RWPE1 (cell line): ENCODE measurements at regions not wholly inside any gene's neighbourhood (a gene's known extent, or its start where the extent isn't known, plus 50 kb on each side); places are given as distances from the start of the nearest gene placed in this dataset.
A peak's percentile ranks its signal among the peaks of the same experiment; 100 is the strongest.

Experiments used
- CTCF ChIA-PET: fragments of 350-600 bp; sonication (Branson Sonifier 250); formaldehyde crosslinking; extraction: SDS; loops from one replicate; lab custom pipeline; 2021; lab: Yijun Ruan, JAX
- POLR2A ChIA-PET: fragments of 400-600 bp; formaldehyde crosslinking; extraction: SDS; loops from one replicate; lab custom pipeline; 2020; ENCODE audit warnings: antibody characterized with exemption; ENCODE audit not compliant: low non-redundant PET; lab: Yijun Ruan, JAX
- DNase-seq: peaks from one replicate; pipeline ENCODE4 v3.0.0; 2012; ENCODE audit warnings: low spot score
- H3K27ac ChIP-seq: fragments of 450-650 bp; 2 replicates; pipeline ENCODE4 v1.5.1; 2017
- TF ChIP-seq, protein P1 (sequence below): fragments of 450-650 bp; conservative IDR thresholded peaks from 2 replicates; pipeline ENCODE4 v1.5.1; 2017; ENCODE audit warnings: low read depth, mild to moderate bottlenecking

DNA sequence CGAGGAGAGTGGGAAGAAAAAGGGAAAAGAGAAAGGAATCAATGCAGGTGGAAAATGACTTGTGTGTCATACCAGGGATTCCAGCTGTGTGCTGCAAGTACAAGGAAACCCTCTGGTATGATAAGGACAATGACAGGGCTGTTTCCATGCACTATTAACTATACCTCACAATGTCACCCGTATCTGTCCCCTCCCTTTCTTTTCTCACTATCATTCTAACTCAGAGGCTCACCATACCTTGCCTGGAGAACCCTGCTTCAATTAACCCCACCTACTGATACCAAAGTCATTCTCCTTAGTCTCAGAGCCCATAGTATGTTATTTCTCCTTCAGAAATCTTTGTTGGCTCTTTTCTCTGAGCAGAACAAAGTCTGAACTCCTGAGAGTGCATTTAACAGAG, 236.2 kb upstream of the NREP start:
- no peak overlapping the region for H3K27ac ChIP-seq
- TF ChIP-seq, protein P1, sequence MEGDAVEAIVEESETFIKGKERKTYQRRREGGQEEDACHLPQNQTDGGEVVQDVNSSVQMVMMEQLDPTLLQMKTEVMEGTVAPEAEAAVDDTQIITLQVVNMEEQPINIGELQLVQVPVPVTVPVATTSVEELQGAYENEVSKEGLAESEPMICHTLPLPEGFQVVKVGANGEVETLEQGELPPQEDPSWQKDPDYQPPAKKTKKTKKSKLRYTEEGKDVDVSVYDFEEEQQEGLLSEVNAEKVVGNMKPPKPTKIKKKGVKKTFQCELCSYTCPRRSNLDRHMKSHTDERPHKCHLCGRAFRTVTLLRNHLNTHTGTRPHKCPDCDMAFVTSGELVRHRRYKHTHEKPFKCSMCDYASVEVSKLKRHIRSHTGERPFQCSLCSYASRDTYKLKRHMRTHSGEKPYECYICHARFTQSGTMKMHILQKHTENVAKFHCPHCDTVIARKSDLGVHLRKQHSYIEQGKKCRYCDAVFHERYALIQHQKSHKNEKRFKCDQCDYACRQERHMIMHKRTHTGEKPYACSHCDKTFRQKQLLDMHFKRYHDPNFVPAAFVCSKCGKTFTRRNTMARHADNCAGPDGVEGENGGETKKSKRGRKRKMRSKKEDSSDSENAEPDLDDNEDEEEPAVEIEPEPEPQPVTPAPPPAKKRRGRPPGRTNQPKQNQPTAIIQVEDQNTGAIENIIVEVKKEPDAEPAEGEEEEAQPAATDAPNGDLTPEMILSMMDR = no peak
- DNase-seq = no peak
- CTCF ChIA-PET = interaction anchor here (0.6 kb wide), 1 partner anchor 262 kb away, joined by 3 read pairs; no protein-coding TSS in a partner anchor
- POLR2A ChIA-PET = no interaction called here

DNA sequence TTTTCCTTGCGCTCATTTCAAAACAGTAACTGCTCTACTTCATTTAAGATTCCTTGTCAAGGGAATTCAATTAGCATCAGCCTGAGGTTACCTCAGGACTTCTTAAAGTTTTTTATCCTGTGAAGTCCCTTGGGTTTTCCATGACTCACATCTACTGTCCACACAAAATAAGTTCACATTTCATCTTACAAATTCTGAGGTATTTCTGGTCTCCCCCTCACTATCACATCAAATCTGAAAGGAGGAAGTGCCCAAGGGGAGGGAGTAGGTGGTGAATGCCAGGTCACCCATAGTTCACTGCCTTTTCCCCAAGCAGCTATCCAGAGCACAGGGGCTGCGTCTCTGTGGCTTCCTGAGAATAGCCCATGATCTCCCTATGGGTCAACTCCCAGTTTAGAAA, 227.1 kb upstream of the NREP start:
- TF ChIP-seq, protein P1 = no peak
- peak; percentile 36 for DNase-seq
- POLR2A ChIA-PET = interaction anchor here (0.7 kb wide), 1 partner anchor 172 kb away, joined by 3 read pairs; no protein-coding TSS in a partner anchor
- CTCF ChIA-PET = interaction anchor here (0.7 kb wide), 1 partner anchor 55 kb away, joined by 3 read pairs; no protein-coding TSS in a partner anchor
- no peak overlapping the region for H3K27ac ChIP-seq

DNA sequence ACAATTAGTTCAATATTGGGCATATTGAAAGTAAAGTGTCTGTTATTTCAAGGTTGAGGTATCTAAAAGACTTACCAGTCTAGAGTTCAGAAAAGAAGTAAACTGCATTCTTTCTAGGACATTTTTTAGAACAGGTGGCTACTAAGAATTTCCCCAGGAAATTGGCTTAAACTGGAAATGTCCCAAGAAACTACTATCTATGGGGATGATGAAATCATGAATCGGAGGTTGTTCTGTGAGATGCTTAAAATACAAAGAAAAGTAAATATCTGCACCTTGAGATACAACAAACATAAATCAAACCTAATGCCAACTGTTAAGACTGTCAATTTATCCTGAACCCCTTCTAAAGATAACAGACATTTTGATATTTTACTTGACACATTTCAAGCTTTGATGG, 226.5 kb upstream of the NREP start:
- no peak overlapping the region for H3K27ac ChIP-seq
- CTCF ChIA-PET = interaction anchor here (0.7 kb wide), 1 partner anchor 55 kb away, joined by 3 read pairs; no protein-coding TSS in a partner anchor
- DNase-seq = no peak
- TF ChIP-seq, protein P1 = no peak
- POLR2A ChIA-PET = no interaction called here

DNA sequence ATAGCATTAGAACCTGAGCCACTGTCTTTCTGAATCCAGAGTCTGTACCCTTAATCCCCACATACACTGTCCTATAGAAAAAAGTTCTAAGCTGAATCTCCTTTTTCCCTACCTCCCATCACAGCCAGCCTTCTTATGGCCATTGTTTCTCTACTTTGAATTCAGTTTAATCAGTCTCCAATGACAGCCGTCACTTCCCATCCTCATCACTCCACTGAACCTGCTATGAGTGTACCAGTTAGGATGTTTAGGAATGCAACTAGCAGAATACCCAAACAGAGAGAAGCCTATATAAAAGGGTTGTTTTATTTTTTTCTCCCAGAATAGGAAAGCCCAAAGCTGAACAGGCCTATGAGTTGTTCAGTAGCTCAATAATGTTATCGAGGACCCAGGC, 220.4 kb upstream of the NREP start:
- no peak for DNase-seq
- H3K27ac ChIP-seq = no peak overlapping the region
- CTCF ChIA-PET = interaction anchor here (0.5 to 0.6 kb wide), 2 partner anchors 427 to 628 kb away, joined by 3 to 7 read pairs; no protein-coding TSS in a partner anchor
- TF ChIP-seq, protein P1 = no peak
- POLR2A ChIA-PET = no interaction called here

DNA sequence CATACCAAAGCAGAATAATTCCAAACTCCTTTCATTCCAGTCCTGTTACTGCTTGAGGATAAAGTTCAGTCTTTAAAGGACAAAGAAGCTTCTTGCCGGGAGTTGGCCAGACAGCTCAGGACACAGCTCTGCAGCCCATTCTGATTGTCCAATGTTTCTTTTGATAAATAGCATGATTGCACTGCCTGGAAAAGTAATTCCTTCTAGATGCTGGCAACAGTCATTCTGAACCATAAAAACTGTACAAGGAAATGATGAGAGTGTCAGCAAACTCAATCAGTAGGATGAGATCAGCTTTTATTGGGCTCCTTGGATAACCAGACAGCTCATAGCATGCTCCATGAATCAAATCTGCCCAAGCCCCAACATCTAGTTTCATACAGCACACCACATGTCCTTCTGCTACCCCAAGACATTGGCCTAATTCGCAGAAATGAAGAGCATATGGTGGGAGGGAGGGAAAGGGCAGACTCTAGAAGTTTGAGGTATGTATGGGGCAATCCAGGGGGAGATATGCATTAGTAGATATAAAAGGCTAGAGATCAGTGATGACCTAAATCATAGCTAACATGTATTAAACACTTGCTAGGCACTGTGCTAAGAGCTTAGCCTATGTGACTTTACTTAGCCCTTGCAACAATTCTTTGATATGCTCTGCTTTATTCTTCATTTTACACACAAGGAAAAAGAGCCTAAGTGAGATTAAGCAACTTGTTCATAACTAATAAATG, 219.9 kb upstream of the NREP start:
- POLR2A ChIA-PET = no interaction called here
- TF ChIP-seq, protein P1 = no peak
- CTCF ChIA-PET = interaction anchor here (0.5 to 0.6 kb wide), 2 partner anchors 24 to 426 kb away, joined by 3 read pairs; no protein-coding TSS in a partner anchor
- no peak for DNase-seq
- no peak overlapping the region for H3K27ac ChIP-seq

DNA sequence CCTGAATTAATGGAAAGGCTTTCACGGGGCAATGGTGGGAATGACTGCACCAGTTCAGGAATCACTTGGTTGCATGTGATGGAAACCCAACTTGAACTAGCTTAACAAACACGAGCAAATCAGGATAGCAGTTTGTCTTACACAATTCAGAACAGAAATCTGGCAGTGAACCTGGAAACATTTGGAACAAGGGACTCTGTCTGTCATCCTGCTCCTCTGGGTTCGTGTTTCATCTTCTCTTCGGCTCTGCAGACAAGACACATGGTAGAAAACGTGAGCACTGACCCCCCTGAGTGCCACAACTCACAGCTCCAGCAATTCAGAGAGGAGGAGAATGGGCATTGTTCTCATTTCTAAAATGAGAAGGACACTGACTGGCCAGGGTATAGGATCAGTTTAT, 218.1 kb upstream of the NREP start:
- TF ChIP-seq, protein P1 = no peak
- no peak for DNase-seq
- POLR2A ChIA-PET = no interaction called here
- no peak overlapping the region for H3K27ac ChIP-seq
- CTCF ChIA-PET = interaction anchor here (1.2 kb wide), 1 partner anchor 60 kb away, joined by 5 read pairs; no protein-coding TSS in a partner anchor
